GM12873 (cell line): ENCODE measurements at regions not wholly inside any gene's neighbourhood (a gene's known extent, or its start where the extent isn't known, plus 50 kb on each side); places are given as distances from the start of the nearest gene placed in this dataset.

Experiments
- TF ChIP-seq, protein P1 (sequence below): IDR thresholded peaks from 2 replicates; pipeline ENCODE4 v1.5.1; 2012; ENCODE audit warnings: low read depth, mild to moderate bottlenecking, moderate library complexity, low read length, control low read depth; ENCODE audit not compliant: insufficient read depth; ENCODE audit errors: missing control alignments

GRCh38 chr2:216808805-216809425 is 50.9 kb downstream of the TNP1 start:
- TF ChIP-seq, protein P1, sequence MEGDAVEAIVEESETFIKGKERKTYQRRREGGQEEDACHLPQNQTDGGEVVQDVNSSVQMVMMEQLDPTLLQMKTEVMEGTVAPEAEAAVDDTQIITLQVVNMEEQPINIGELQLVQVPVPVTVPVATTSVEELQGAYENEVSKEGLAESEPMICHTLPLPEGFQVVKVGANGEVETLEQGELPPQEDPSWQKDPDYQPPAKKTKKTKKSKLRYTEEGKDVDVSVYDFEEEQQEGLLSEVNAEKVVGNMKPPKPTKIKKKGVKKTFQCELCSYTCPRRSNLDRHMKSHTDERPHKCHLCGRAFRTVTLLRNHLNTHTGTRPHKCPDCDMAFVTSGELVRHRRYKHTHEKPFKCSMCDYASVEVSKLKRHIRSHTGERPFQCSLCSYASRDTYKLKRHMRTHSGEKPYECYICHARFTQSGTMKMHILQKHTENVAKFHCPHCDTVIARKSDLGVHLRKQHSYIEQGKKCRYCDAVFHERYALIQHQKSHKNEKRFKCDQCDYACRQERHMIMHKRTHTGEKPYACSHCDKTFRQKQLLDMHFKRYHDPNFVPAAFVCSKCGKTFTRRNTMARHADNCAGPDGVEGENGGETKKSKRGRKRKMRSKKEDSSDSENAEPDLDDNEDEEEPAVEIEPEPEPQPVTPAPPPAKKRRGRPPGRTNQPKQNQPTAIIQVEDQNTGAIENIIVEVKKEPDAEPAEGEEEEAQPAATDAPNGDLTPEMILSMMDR = no peak

DNA sequence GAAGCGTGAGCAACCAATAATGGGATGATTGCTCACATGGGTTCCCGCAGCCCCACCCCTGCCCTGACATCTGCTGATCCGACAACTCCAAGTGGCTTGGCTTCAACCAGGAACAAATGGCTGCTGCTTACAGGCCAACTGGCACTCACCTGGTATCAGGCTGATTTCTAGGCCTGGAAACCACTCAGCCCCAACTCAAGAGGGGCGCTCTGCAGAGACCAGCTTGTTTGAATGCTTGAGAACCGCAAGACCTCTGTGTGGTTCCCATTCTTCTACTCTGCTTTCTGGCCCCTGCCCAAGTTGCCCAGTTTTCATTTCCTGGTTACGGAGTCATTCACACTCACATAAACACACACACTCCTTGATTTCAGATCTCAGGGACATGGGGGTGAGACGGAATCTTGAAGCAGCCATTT is 52.0 kb downstream of the TNP1 start:
- TF ChIP-seq, protein P1 = no peak

DNA sequence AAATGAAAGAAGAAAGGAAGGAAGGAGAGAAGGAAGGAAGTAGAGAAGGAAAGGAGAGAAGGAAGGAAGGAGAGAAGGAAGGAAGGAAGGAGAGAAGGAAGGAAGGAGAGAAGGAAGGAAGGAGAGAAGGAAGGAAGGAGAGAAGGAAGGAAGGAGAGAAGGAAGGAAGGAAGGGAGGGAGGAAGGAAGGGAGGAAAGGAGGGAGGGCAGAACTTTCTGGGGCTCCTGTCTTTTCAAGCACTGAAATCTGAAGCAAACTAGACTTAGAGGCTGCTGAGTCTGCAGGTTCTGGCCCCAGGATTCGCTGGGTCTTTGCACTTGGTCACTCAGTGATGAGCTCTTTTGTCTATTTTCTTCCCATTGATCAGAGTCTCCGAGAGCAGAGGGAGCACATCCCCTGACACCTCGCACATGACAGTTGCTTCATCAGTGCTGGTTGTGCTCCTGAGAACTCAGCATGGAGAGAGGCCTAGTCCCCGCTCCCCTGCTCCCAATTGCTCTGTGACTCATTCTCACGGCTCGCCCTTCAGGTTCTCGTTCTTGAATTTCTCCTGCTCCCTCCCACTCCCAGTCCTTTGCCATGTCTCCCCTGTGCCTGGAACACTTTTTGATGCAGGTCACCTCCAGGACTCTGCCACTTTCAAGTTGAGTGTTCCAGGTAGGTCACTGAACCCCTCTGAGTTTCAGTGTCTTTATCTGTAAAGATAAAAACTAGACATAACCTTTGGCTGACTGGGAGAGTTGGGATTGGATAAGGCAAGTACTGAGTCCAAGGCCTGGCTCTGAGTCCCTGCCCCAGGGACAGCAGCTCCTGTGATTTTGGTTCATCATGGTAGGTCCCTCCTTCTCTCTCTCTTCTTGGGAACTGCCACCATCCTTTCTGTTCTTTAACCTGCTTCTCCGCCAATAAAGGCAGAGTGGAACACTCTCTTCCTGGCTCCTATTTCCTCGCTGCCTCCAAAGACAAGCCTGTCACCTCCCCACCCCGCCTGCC is 55.2 kb downstream of the TNP1 start:
- TF ChIP-seq, protein P1 = no peak

DNA sequence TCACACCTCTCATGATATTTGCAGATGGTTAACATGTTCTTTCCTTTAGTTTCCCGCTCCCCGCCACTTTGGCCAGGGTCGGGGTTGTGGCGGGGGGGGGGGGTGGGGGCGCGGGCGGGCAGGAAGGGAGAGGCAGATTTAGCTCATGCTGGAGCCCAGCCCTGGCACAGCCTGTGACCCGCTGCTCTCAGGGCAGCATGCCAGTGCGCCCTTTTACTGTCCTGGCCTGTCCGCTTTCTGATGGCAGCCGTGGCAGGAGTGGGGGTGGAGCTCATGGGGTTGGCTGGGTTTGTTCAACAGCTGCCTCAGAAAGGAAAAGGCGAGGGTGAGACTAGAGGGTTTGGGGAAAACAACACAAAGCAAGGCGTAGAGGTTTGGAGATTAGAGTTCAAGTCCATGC is 56.1 kb downstream of the TNP1 start:
- TF ChIP-seq, protein P1 = no peak

GRCh38 chr2:216802516-216803215 is 57.2 kb downstream of the TNP1 start:
- TF ChIP-seq, protein P1 = no peak

DNA sequence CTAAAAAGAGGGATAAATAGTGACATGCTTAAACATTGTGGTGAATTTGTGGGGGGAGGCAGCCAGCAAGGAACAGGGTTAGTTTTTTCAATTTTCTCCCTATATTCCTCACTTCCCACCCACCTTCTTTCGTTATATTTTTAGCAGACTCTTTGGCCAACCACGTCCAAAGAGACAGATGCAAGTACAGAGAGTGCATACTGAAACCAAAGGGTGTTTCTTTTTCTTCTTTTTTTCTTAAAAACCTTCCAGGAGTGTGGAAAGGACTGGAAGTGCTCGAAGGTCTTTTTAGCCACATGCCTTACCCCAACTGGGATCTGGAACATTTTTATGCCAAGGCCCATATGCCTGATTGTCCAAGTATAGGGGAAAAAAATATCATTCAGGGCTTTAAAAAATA is 59.0 kb downstream of the TNP1 start:
- TF ChIP-seq, protein P1 = no peak
